HUES64 (cell line): ENCODE measurements at regions not wholly inside any gene's neighbourhood (a gene's known extent, or its start where the extent isn't known, plus 50 kb on each side); places are given as distances from the start of the nearest gene placed in this dataset.

ENCODE experiments used
- H3K27ac ChIP-seq: 2 replicates; pipeline ENCODE4 v1.7.0; 2013; ENCODE audit warnings: low read depth, low read length, inconsistent platforms
- H3K27me3 ChIP-seq: 2 replicates; pipeline ENCODE4 v1.6.1; 2013; ENCODE audit warnings: mild to moderate bottlenecking, low read length; ENCODE audit not compliant: insufficient read depth
- H3K36me3 ChIP-seq: 2 replicates; pipeline ENCODE4 v1.6.1; 2013; ENCODE audit warnings: mild to moderate bottlenecking, low read length; ENCODE audit not compliant: insufficient read depth
- H3K4me1 ChIP-seq: 2 replicates; pipeline ENCODE4 v1.6.1; 2013; ENCODE audit warnings: mild to moderate bottlenecking, low read length, moderate library complexity; ENCODE audit not compliant: insufficient read depth
- H3K4me3 ChIP-seq: 2 replicates; pipeline ENCODE4 v1.5.1; 2013; ENCODE audit warnings: mild to moderate bottlenecking, low read length, moderate library complexity
- H3K9ac ChIP-seq: 2 replicates; pipeline ENCODE4 v1.6.1; 2013; ENCODE audit warnings: mild to moderate bottlenecking, low read depth, low read length
- H3K9me3 ChIP-seq: 2 replicates; pipeline ENCODE4 v1.6.1; 2013; ENCODE audit warnings: low read depth, low read length; ENCODE audit not compliant: insufficient read depth
- WGBS: fragments of 150-250, 120-280 bp; methylation state at CpG from one replicate; pipeline ENCODE4 v1.1.7; 2013; ENCODE audit warnings: missing lambda C conversion rate; 5-methylcytosine and 5-hydroxymethylcytosine counted together

DNA sequence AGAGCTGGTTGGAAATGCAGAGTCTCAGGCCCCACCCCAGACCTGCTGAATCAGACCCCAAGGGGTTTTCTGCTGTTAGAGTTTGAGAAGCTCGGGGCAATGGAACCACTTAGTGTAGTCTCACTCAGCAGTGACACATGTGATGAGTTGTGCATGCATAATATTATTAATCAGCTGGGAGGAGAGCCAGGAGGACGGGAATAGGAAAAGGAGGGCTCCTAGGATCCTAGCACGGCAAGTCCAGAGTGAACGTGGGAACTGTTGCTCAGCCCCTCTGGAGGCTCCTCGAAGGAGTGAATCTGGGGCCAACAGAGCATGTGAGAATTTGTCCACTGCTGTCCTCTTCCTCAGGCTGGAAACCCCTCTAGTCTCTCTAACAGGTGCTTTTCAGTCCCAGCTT is 87.1 kb downstream of the HS1BP3 start:
- Histone ChIP-seq H3K4me1 (peaks cover 24% of the 10 kb centered on the region), H3K36me3 (no peaks in the 10 kb centered on the region), H3K27me3 (no peaks in the 10 kb centered on the region; the same call in 1 of the 2 replicates), H3K9me3 (no peaks in the 10 kb centered on the region), H3K9ac (no peak overlapping the region), H3K4me3 (no peak overlapping the region), H3K27ac (no peak overlapping the region)
- WGBS = 90% methylated on average over 5 of the region's 5 CpGs

- H3K4me3 ChIP-seq = no peak overlapping the region
- H3K27ac ChIP-seq = no peak overlapping the region
- no peak overlapping the region for H3K9ac ChIP-seq
- no peaks in the 10 kb centered on the region; the same call in 1 of the 2 replicates for H3K27me3 ChIP-seq
- H3K36me3 ChIP-seq = no peaks in the 10 kb centered on the region
- 94% methylated on average over 6 of the region's 7 CpGs for WGBS
- H3K4me1 ChIP-seq = peaks cover 24% of the 10 kb centered on the region
- H3K9me3 ChIP-seq = no peaks in the 10 kb centered on the region
Measured at GRCh38 chr2:20565101-20565622, 85.7 kb downstream of the HS1BP3 start.

DNA sequence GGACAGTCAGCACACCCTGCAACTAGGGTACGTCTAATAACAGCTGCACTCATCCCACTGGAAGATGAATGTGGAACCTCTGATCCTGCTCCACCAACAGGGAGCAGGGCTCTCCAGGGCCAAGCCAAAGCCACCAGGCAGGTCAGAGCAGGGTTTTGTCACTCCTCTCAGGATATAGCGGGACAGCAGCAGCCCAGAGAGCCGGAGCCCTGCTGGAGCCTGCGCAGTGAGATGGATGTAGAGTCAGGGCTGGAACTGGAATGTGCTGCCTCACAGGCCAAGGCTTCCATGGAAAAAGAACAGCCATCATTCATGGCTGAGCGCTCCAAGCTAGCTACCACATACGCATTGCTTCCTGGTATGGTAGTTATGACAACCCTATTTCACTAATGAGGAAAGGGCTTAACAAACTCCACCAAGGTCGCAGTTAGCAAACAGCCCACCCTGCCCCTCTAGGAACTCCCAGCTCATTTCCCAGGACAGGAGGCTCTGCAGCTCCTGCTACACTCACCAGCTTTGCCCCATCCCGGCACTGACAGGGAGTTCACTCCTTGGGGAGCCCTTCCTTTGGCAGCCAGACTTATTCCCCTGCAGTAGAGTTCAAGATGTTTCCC is 85.2 kb downstream of the HS1BP3 start:
- H3K27ac ChIP-seq = no peak overlapping the region
- H3K9me3 ChIP-seq = no peaks in the 10 kb centered on the region
- peaks cover 24% of the 10 kb centered on the region for H3K4me1 ChIP-seq
- WGBS = 85% methylated on average over 8 of the region's 8 CpGs
- H3K27me3 ChIP-seq = no peaks in the 10 kb centered on the region; the same call in 1 of the 2 replicates
- no peaks in the 10 kb centered on the region for H3K36me3 ChIP-seq
- H3K4me3 ChIP-seq = no peak overlapping the region
- no peak overlapping the region for H3K9ac ChIP-seq

- Histone ChIP-seq H3K4me3 (no peak overlapping the region), H3K36me3 (no peaks in the 10 kb centered on the region), H3K27ac (no peak overlapping the region), H3K4me1 (peaks cover 20% of the 10 kb centered on the region), H3K9ac (no peak overlapping the region), H3K9me3 (no peaks in the 10 kb centered on the region), H3K27me3 (no peaks in the 10 kb centered on the region; the same call in 1 of the 2 replicates)
- WGBS = 98% methylated on average over 4 of the region's 4 CpGs
Measured at GRCh38 chr2:20566331-20566730, 84.6 kb downstream of the HS1BP3 start.

DNA sequence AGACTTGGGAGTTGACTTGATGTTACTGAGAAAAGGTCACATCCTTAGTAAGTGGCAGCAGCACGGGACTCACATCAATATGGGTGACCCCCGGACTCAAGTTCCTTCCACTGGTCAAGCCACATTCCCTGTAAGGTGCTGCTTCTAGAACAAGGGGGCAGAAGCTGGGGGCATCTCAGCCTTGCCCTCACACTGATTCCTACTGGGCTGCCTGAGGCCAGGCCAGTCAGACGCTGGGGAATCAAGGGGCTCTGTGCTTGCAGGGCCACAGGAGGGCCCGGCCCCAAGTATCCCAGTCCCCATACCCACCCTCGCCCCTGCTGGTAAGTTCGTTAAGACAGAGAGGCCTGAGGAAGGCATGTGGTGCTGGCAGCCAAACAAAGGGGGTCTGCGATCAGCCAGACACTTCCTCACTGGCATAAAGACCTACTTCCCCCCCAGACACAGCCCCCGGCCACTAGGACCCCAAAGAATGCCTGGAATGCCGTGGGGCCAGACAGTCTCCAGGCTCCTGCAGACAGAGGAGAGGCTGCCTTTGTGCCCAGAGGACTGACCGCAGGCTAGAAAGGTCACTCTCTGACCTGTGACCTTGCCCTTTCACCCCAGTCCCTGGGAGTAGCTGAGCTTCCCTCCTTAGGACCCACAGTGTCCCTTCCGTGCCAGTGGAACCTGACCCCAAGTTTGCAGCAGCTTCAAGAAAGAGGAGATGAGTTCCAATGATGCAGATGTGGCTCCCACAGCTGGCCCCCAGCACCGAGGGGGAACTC is 83.6 kb downstream of the HS1BP3 start:
- 62% methylated on average over 12 of the region's 12 CpGs for WGBS

More for the DNA sequence above, 83.6 kb downstream of the HS1BP3 start:
- Histone ChIP-seq H3K27me3 (no peaks in the 10 kb centered on the region; the same call in 1 of the 2 replicates), H3K9ac (peak overlapping the region; percentile 55; the same call in 1 of the 2 replicates), H3K4me3 (no peak overlapping the region), H3K36me3 (no peaks in the 10 kb centered on the region), H3K9me3 (no peaks in the 10 kb centered on the region), H3K4me1 (peaks cover 14% of the 10 kb centered on the region; the same call in 1 of the 2 replicates), H3K27ac (peak overlapping the region; percentile 64)
